Caco-2 (cell line): ENCODE measurements at regions not wholly inside any gene's neighbourhood (a gene's known extent, or its start where the extent isn't known, plus 50 kb on each side); places are given as distances from the start of the nearest gene placed in this dataset.

ENCODE experiments used
- BruUV-seq: library from RNA; stranded (reverse); fragments of 400-500 nt; replicated peaks from 2 replicates; lab custom pipeline; 2021; lab: Mats Ljungman, UMichigan
- CTCF ChIA-PET: fragments of 300-600 bp; sonication (Branson Sonifier 250); formaldehyde crosslinking; loops from one replicate; lab custom pipeline; 2022; ENCODE audit warnings: antibody characterized with exemption; lab: Charles Lee
- POLR2A ChIA-PET: fragments of 300-600 bp; sonication (Branson Sonifier 250); formaldehyde crosslinking; loops from one replicate; lab custom pipeline; 2022; ENCODE audit warnings: antibody characterized with exemption; lab: Charles Lee
- DNase-seq, 2 experiments: peaks; one replicate each; pipeline versions ENCODE4 v3.0.0 to v3.0.0-alpha.2; 2020 to 2022
- H3K27me3 ChIP-seq: replicated peaks from 2 replicates; pipeline ENCODE4 v1.6.0; 2011; ENCODE audit warnings: low read length; ENCODE audit not compliant: control insufficient read depth, insufficient read depth
- H3K36me3 ChIP-seq: 2 replicates; pipeline ENCODE4 v1.5.1; 2011; ENCODE audit warnings: low read length; ENCODE audit not compliant: control insufficient read depth, insufficient read depth
- H3K4me1 ChIP-seq: fragments of 250-450 bp; sonication (Bioruptor Pico); 2 replicates; pipeline ENCODE4 v1.5.1; 2020; ENCODE audit warnings: mild to moderate bottlenecking
- H3K4me3 ChIP-seq: 2 replicates; pipeline ENCODE4 v1.5.1; 2011; ENCODE audit warnings: low read depth, mild to moderate bottlenecking, control low read depth, low read length
- H3K9me3 ChIP-seq: fragments of 250-450 bp; sonication (Bioruptor Pico); 2 replicates; pipeline ENCODE4 v1.5.1; 2020; ENCODE audit warnings: mild to moderate bottlenecking, moderate library complexity
- H3K27ac Mint-ChIP-seq: one replicate; pipeline ENCODE4 v1.8.0; 2022; ENCODE audit warnings: mixed read lengths; ENCODE audit not compliant: unreplicated experiment
- H3K27me3 Mint-ChIP-seq: one replicate; pipeline ENCODE4 v1.8.0; 2022; ENCODE audit warnings: mixed read lengths; ENCODE audit not compliant: insufficient read depth, unreplicated experiment
- H3K36me3 Mint-ChIP-seq: one replicate; pipeline ENCODE4 v1.8.0; 2022; ENCODE audit warnings: mild to moderate bottlenecking, mixed read lengths; ENCODE audit not compliant: insufficient read depth, unreplicated experiment
- H3K4me1 Mint-ChIP-seq: one replicate; pipeline ENCODE4 v1.8.0; 2022; ENCODE audit warnings: low read depth, mixed read lengths; ENCODE audit not compliant: unreplicated experiment
- H3K4me3 Mint-ChIP-seq: one replicate; pipeline ENCODE4 v1.8.0; 2022; ENCODE audit warnings: mild to moderate bottlenecking, moderate library complexity, mixed read lengths; ENCODE audit not compliant: unreplicated experiment
- H3K9me3 Mint-ChIP-seq: one replicate; pipeline ENCODE4 v1.8.0; 2022; ENCODE audit warnings: mixed read lengths; ENCODE audit not compliant: unreplicated experiment
- intact Hi-C: fragments of 100-400 bp; cut with micrococcal nuclease; formaldehyde crosslinking; loops from one replicate; pipeline ENCODE4 v1.10.0; 2022; ENCODE audit not compliant: unreplicated experiment
- TF ChIP-seq, protein P1 (sequence below), 2 experiments: fragments of 200-600 bp in 1 of 2; IDR thresholded peaks; 1 replicate in 1 of 2; 2 replicates in 1 of 2; pipeline versions ENCODE4 v1.5.1 to v1.8.0; 2011 to 2022; ENCODE audit warnings: antibody characterized with exemption in 1 of 2, control low read depth in 1 of 2, inconsistent platforms in 1 of 2, low read depth in 1 of 2, low read length in 1 of 2, mild to moderate bottlenecking in 1 of 2, moderate library complexity in 1 of 2; ENCODE audit not compliant: insufficient read depth in 1 of 2, severe bottlenecking in 1 of 2, unreplicated experiment in 1 of 2

DNA sequence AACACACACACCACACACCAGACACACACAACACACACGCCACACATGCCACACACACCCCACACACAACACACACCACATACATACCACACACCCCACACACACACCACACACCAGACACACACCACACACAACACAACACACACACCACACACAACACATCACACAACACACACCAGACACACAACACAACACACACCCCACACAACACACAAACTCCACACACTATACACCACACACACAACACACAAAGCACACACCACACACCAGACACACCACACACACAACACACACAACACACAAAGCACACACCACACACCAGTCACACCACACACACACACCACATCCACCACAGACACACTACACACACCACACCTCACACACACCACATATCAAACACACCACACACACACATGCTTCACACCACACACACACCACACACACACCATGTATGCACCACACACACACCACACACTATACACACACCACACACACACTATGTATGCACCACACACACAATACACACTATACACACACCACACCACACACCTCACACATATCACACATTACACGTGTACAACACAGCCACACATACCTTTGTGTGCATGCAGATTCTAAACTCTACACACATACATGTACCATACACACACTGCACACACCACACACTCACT, 72.2 kb downstream of the TMEM18 start:
- H3K9me3 Mint-ChIP-seq, result no peaks in the 10 kb centered on the region
- no peaks in the 10 kb centered on the region for H3K36me3 Mint-ChIP-seq
- H3K27me3 ChIP-seq, result no peaks in the 10 kb centered on the region
- no peaks in the 10 kb centered on the region for H3K4me1 Mint-ChIP-seq
- H3K4me1 ChIP-seq, result no peaks in the 10 kb centered on the region
- H3K36me3 ChIP-seq, result no peaks in the 10 kb centered on the region
- no TSS peak for BruUV-seq
- no peak for DNase-seq
- H3K4me3 ChIP-seq, result no peak overlapping the region
- TF ChIP-seq, protein P1, sequence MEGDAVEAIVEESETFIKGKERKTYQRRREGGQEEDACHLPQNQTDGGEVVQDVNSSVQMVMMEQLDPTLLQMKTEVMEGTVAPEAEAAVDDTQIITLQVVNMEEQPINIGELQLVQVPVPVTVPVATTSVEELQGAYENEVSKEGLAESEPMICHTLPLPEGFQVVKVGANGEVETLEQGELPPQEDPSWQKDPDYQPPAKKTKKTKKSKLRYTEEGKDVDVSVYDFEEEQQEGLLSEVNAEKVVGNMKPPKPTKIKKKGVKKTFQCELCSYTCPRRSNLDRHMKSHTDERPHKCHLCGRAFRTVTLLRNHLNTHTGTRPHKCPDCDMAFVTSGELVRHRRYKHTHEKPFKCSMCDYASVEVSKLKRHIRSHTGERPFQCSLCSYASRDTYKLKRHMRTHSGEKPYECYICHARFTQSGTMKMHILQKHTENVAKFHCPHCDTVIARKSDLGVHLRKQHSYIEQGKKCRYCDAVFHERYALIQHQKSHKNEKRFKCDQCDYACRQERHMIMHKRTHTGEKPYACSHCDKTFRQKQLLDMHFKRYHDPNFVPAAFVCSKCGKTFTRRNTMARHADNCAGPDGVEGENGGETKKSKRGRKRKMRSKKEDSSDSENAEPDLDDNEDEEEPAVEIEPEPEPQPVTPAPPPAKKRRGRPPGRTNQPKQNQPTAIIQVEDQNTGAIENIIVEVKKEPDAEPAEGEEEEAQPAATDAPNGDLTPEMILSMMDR (IDR thresholded peaks at IDR 0.05; ENCODE audit: insufficient read depth in 1 of 2, low read depth in 1 of 2, low read length in 1 of 2, severe bottlenecking in 1 of 2, unreplicated experiment in 1 of 2), result no peak
- no peak overlapping the region for H3K4me3 Mint-ChIP-seq
- H3K27me3 Mint-ChIP-seq, result no peaks in the 10 kb centered on the region
- POLR2A ChIA-PET, result no interaction called here
- peaks cover 6% of the 10 kb centered on the region; the same call in 1 of the 2 replicates for H3K9me3 ChIP-seq
- intact Hi-C loops, result no loop called here
- no peak overlapping the region for H3K27ac Mint-ChIP-seq
- CTCF ChIA-PET, result no interaction called here

DNA sequence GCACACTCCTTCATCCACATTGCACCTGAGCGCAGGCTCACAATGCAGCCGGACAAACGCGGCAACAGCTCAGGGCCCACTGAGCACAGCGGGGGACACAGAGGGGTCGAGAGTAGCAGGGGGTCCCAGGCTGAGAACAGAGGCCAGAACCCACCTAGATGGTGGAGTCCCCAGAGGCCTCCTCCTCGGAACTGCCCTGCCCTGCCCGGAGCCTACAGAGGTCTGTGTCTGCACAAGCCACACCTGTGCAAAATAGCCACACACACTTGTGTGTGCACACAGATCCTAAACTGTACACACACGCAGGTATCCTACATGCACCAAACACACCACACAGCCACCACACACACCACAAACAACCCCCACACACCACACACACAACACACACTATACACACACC, 72.8 kb downstream of the TMEM18 start:
- no peak overlapping the region for H3K4me3 Mint-ChIP-seq
- no peak for DNase-seq
- peaks cover 6% of the 10 kb centered on the region; the same call in 1 of the 2 replicates for H3K9me3 ChIP-seq
- H3K36me3 ChIP-seq, result no peaks in the 10 kb centered on the region
- H3K27me3 ChIP-seq, result no peaks in the 10 kb centered on the region
- POLR2A ChIA-PET, result no interaction called here
- no peaks in the 10 kb centered on the region for H3K36me3 Mint-ChIP-seq
- BruUV-seq, result no TSS peak
- no peaks in the 10 kb centered on the region for H3K27me3 Mint-ChIP-seq
- no peaks in the 10 kb centered on the region for H3K9me3 Mint-ChIP-seq
- H3K4me1 ChIP-seq, result no peaks in the 10 kb centered on the region
- no peak overlapping the region for H3K27ac Mint-ChIP-seq
- intact Hi-C loops, result no loop called here
- CTCF ChIA-PET, result no interaction called here
- H3K4me1 Mint-ChIP-seq, result no peaks in the 10 kb centered on the region
- TF ChIP-seq, protein P1 (IDR thresholded peaks at IDR 0.05; ENCODE audit: insufficient read depth in 1 of 2, low read depth in 1 of 2, low read length in 1 of 2, severe bottlenecking in 1 of 2, unreplicated experiment in 1 of 2), result no peak
- H3K4me3 ChIP-seq, result no peak overlapping the region

DNA sequence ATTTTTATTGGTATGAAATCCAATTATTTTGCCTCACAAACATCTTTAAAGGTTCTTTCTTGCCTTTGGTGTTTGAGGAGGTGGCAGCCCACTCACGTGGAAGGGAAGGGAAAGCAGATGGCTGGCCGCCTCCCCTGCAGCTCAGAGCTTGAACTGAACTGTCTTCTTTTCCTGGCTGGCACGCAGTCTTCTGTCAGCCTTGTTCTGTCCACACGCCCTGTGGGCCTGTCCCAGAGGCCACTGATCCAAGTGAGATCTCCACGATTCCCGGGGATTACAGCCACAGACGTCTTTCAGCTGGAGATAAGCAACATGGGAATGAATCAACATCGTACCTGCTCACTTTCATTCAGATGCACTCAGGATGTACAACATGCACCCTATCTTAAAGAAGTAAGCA, 73.3 kb downstream of the TMEM18 start:
- Mint-ChIP-seq H3K9me3 (no peaks in the 10 kb centered on the region), H3K36me3 (no peaks in the 10 kb centered on the region), H3K27me3 (no peaks in the 10 kb centered on the region), H3K4me1 (no peaks in the 10 kb centered on the region), H3K27ac (no peak overlapping the region), H3K4me3 (no peak overlapping the region)
- peaks cover 6% of the 10 kb centered on the region; the same call in 1 of the 2 replicates for H3K9me3 ChIP-seq
- BruUV-seq, result no TSS peak
- TF ChIP-seq, protein P1 (IDR thresholded peaks at IDR 0.05; ENCODE audit: insufficient read depth in 1 of 2, low read depth in 1 of 2, low read length in 1 of 2, severe bottlenecking in 1 of 2, unreplicated experiment in 1 of 2), result no peak
- H3K4me3 ChIP-seq, result no peak overlapping the region
- no peaks in the 10 kb centered on the region for H3K27me3 ChIP-seq
- H3K36me3 ChIP-seq, result no peaks in the 10 kb centered on the region
- no peak for DNase-seq
- CTCF ChIA-PET, result no interaction called here
- no peaks in the 10 kb centered on the region for H3K4me1 ChIP-seq
- POLR2A ChIA-PET, result no interaction called here
- intact Hi-C loops, result no loop called here
